Ureter (tissue), 1 donor: ENCODE measurements at regions not wholly inside any gene's neighbourhood (a gene's known extent, or its start where the extent isn't known, plus 50 kb on each side); places are given as distances from the start of the nearest gene placed in this dataset.

Experiments
- DNase-seq: peaks from one replicate; pipeline ENCODE4 v3.0.0-alpha.2; 2020; ENCODE audit warnings: low spot score
- donor health status: DM: yes; HTN: yes; CAD: no.

GRCh38 chr1:218677026-218677425 lies 331.9 kb downstream of the TGFB2 start:
- no peak for DNase-seq

DNA sequence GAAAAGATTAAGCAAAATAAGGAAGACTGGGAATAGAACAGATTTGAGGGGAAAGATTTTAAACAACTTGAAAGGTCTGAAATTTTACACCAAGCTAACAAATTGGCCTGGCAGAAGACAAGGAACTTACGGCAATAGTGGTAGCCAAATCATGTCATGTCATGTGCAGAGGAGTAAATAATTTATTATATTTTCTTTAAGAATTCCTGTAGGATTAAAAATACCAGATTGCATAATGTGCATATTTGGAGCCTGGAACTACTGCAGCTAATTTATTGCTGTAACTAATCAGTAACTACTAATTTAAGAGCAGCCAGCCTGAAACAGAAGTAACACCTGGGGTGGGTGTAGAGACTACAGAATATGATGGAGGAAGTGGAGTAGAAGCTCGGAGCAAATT lies 334.3 kb downstream of the TGFB2 start:
- no peak for DNase-seq

DNA sequence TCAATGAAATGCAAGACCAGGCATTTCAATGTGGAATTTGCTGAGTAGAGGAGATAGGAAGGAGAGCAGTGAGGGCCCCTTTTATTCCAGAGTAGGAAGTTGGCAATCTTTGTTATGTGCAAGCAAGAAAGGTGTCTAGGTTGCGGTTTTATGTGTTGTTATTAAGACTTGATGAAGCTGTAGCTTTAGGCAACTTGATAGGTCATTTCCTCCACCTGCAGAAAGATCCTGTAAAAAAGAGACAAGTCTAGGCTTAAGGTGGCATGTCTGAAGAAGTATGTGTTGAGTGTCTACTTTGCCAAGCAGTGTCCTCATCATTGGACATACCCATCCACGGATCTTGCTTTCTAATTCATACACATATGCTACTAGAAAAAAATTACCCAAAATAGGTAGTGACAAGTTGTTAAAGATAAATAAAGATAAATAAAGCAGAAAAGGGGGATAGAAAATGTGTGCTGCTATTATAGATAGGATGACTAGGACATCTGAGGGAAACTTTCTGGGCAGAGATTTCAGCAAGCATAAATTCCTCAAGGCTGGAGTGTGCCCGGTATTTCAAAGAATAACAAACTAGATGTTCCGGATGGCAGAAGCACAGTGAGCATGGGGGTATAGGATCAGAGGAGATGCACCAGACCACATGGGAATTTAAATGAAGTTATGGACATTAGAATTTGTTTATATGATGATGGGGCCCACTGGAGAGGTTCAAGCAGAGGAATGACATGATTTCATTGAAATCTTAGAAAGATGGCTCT lies 335.0 kb downstream of the TGFB2 start:
- no peak for DNase-seq

DNA sequence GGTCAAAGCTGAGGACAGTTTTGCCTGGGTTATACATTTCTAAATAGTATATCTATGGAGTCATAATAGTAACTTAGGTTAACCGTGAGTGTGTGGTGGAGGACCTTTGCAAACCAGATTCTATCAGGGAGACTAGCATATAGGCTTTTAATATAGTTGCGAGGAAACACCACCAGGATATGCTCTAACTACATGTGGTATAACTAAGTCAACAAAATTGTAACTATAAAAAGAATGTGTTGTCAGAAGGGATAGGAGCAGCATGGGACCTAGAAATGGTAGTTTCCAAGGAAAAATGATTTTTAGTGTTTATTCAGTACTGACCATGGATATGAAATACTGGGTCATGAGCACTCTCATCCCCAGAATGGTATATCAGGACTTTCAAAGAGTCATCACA lies 338.1 kb downstream of the TGFB2 start:
- no peak for DNase-seq

GRCh38 chr1:218686258-218686657 lies 341.1 kb downstream of the TGFB2 start:
- no peak for DNase-seq

DNA sequence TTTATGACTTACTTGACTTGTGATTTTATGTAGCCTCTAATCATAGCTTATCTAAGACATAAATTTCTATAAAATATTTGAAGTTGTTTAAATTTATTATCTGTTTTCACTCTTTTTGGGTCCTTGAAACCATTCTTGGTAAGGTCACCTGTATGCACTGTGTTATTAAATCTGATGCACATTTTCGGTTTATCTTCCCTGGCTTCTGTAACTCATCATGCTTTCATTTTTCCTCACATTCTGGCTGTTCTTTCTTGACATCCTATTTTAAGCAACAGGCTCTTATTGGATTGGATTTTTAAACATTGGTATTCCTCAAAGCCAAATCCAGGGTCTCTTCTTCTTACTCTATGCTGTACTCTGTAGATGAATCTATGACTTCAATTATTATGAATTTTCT lies 341.6 kb downstream of the TGFB2 start:
- DNase-seq: no peak

GRCh38 chr1:218692808-218693207 lies 347.7 kb downstream of the TGFB2 start:
- DNase-seq: no peak

- DNase-seq: no peak
These were observed 348.5 kb downstream of the TGFB2 start for GRCh38 chr1:218693599-218693998.

DNA sequence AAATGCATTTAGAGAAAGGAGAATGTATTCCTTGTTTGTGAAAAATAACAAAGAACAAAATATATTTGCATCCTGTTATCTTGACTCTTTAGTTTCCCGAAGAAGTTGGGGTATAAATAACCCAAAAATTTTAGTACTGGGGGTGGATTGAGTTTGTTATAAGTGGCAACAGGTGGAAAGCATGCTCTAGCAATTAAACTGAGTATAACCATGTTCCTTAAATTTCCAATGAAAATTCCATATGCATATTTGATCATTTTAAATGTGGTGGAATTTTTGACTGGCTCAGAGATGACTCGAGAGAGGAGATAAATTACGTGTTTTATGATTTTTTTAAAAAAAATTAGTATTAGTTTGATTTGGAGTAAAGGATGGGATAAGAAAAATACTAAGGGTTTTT lies 348.9 kb downstream of the TGFB2 start:
- no peak for DNase-seq

- no peak for DNase-seq
These were observed 349.5 kb downstream of the TGFB2 start for GRCh38 chr1:218694636-218695035.

- no peak for DNase-seq
These were observed 350.4 kb downstream of the TGFB2 start for GRCh38 chr1:218695525-218695924.

GRCh38 chr1:218698141-218698540 lies 353.0 kb downstream of the TGFB2 start:
- DNase-seq: no peak

DNA sequence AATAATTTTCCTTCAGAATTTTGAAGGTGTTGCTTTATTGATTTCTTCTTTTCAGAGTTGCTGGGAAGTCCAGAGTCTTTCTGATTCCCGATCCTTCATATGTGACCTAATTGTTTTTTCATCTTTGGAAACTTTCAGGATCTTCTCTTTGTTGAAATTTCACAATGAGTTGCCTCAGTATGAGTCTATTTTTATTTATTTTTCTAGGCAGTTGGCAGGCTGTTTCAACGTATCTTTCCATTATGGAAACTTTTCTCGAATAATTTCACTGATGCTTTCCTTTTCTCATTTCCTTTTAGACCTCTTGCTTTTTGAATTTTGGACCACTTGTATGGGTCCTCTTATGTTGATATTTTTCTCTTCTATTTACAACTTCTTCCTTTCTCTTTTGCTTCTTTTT lies 354.3 kb downstream of the TGFB2 start:
- DNase-seq: no peak

DNA sequence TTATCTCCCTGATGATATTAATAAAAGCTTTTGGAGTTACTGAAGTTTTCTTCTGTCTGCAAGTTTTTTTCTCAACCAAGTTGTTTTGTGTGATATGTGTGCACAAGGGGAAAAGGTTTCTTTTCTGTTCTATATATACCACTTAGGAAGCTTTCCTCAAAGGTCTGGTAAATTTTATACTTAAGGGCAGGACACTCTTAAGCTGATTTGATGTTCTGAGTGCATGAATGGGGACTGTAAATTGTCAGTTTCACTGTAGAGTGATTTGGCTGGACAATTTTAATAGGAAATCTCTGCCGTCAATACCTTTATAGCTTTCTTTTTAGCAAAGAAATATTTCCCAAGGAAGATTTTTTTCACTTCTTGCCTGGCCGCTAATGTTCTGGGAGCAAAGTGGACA lies 354.7 kb downstream of the TGFB2 start:
- DNase-seq: no peak

- no peak for DNase-seq
These were observed 355.5 kb downstream of the TGFB2 start for GRCh38 chr1:218700666-218701065.

DNA sequence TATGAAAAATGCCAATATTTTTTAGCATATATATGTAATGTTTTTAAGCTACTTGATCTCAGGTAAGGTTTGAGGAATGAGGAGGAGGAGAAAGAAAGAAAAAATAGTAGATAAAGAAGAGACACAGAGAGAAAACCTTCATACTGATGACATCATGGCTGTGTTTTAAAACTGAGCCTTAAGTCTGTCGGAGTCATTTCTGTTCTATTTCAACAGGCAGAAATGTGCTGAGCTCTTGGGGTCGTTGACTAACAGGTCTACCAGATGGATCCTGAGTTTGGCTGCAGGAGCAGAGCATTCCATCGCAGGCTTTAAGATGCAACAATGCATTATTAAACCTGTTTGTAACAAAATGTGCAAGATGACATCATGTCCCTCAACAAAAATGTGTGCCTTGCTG lies 356.0 kb downstream of the TGFB2 start:
- no peak for DNase-seq

- no peak for DNase-seq
These were observed 357.6 kb downstream of the TGFB2 start for GRCh38 chr1:218702775-218703174.

- DNase-seq: no peak
These were observed 358.7 kb downstream of the TGFB2 start for GRCh38 chr1:218703836-218704235.

DNA sequence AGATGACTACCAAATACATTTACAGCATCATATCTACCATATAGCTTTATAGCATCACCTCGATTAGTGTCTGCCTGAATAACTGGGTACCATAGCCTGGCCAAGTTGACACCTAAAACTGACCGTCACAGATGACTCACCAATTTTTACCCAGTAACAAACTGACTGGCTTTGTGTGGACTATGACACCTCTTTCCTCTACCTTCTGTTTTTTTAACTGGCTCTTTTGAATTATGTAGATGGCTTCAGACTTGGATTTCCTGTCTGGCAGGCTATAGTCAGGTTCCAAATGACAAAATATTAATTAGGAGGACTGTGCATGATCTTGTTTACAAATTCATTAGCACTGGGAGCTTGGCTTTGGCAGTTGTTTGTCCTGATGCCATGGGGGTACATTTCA lies 360.3 kb downstream of the TGFB2 start:
- DNase-seq: no peak

GRCh38 chr1:218705911-218706893 lies 361.1 kb downstream of the TGFB2 start:
- no peak for DNase-seq

GRCh38 chr1:218711001-218711400 lies 365.9 kb downstream of the TGFB2 start:
- no peak for DNase-seq

GRCh38 chr1:218711884-218712674 lies 366.9 kb downstream of the TGFB2 start:
- peak; percentile 45 for DNase-seq
